ENCODE measurements at regions not wholly inside any gene's neighbourhood (a gene's known extent, or its start where the extent isn't known, plus 50 kb on each side); places are given as distances from the start of the nearest gene placed in this dataset.
"Not testable (repeated sequence)": the region's sequence is repeated elsewhere in the genome, so short reads cannot be mapped to it uniquely, and the experiment has no call there.

DNA sequence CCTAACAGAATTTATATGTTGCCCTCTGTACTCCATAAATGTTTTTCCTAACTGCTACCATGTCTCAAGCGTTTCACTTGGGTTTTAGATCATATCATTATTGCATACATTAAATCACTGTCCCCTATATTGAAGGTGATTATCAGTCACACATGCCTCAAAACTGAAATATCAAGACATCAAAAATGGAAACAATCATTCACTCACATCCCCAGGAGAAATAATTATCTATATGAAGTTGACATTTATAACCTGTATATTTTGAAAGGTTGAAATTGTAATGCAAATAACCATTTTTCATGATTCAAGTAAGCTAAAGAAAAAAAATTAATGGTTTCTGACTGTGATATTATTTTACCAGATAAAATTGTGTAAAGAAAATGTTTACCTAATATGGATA, 1695.0 kb downstream of the SLITRK1 start:
- no peak overlapping the region for H3K4me3 ChIP-seq
- H3K36me3 ChIP-seq: no peaks in the 10 kb centered on the region
- DNase-seq: no peak
- no peak overlapping the region for H3K27ac ChIP-seq
- no peaks in the 10 kb centered on the region for H3K27me3 ChIP-seq
- H3K4me1 ChIP-seq: no peaks in the 10 kb centered on the region
- H3K9me3 ChIP-seq (replicated peaks): no peaks in the 10 kb centered on the region

- Histone ChIP-seq H3K27me3 (no peaks in the 10 kb centered on the region), H3K4me1 (no peaks in the 10 kb centered on the region), H3K36me3 (no peaks in the 10 kb centered on the region), H3K27ac (no peak overlapping the region), H3K9me3 (replicated peaks) (no peaks in the 10 kb centered on the region), H3K4me3 (no peak overlapping the region)
- DNase-seq: no peak
Measured at GRCh38 chr13:82176751-82177150, 1705.5 kb downstream of the SLITRK1 start.

DNA sequence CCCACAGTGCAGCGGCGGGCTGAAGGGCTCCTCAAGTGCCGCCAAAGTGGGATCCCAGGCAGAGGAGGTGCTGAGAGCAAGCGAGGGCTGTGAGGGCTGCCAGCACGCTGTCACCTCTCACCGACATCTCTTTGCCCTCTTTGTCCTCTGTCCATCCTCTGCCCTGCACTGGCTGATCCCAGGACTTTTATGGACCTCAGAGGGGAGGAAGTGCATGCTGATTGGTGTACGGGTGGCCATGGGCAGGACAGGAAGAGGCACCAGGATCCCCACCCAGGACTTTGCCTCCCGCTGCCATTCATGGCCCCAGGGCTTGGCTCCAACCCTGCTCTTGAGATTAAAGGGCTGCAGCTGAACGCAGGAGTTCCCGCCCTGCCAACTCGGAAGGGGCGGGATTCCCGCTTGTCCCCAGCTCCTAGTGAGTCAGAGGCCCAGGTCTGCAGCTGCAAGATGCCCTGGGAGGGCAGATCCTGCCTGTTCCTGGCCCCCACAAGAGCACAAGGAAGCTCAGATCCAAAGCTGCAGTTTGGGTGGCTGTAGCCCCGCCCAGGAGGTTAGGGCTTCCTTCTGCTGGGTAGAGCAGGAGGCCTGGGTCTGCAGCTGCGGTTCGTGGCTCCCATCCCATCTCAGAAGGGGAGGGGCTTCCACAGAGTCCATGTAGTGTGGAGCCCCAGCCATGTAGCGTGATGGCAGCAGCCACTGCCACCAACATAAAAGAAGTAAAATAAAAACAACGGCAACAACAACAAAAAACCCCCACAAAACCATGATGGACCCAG, 1716.7 kb downstream of the SLITRK1 start:
- Histone ChIP-seq H3K9me3 (replicated peaks) (no peaks in the 10 kb centered on the region), H3K27ac (no peak overlapping the region), H3K36me3 (no peaks in the 10 kb centered on the region), H3K4me1 (no peaks in the 10 kb centered on the region), H3K27me3 (no peaks in the 10 kb centered on the region), H3K4me3 (no peak overlapping the region)
- peak; percentile 13 for DNase-seq

DNA sequence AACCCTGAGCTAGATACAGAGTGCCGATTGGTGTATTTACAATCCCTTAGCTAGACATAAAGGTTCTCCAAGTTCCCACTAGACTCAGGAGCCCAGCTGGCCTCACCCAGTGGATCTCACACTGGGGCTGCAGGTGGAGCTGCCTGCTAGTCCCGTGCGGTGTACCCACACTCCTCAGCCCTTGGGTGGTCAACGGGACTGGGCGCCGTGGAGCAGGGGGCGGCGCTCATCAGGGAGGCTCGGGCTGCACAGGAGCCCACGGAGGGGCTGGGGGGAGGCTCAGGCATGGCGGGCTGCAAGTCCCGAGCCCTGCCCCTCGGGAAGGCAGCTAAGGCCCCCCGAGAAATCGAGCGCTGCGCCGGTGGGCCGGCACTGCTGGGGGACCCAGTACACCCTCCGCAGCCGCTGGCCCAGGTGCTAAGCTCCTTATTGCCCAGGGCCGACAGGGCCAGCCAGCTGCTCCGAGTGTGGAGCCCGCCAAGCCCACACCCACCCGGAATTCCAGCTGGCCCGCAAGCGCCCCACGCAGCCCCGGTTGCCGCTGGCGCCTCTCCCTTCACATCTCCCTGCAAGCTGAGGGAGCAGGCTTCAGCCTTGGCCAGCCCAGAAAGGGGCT, 1717.4 kb downstream of the SLITRK1 start:
- not testable (repeated sequence) for H3K4me1 ChIP-seq; H3K9me3 ChIP-seq (replicated peaks); H3K4me3 ChIP-seq; DNase-seq; H3K36me3 ChIP-seq; H3K27ac ChIP-seq; H3K27me3 ChIP-seq

DNA sequence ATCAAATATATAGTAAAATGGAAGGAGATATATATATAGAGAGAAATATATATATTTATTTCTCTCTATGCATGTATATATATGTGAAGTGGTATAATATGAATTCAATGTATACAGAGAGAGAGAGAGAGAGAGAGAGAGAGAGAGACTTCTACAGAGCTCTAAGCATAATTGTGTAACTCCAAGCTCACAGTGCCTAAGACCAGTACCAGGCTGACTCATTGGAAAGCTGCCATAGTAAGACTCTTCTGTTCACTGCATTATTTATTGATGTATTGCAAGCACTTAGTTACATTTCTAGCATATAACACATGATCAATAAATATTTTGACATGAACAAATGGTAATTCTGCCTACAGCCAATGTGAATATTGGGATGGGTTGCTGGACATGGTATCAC, 1734.7 kb downstream of the SLITRK1 start:
- Histone ChIP-seq H3K4me1 (no peaks in the 10 kb centered on the region), H3K27me3 (no peaks in the 10 kb centered on the region), H3K27ac (no peak overlapping the region), H3K9me3 (replicated peaks) (no peaks in the 10 kb centered on the region), H3K4me3 (no peak overlapping the region), H3K36me3 (no peaks in the 10 kb centered on the region)
- DNase-seq: no peak

DNA sequence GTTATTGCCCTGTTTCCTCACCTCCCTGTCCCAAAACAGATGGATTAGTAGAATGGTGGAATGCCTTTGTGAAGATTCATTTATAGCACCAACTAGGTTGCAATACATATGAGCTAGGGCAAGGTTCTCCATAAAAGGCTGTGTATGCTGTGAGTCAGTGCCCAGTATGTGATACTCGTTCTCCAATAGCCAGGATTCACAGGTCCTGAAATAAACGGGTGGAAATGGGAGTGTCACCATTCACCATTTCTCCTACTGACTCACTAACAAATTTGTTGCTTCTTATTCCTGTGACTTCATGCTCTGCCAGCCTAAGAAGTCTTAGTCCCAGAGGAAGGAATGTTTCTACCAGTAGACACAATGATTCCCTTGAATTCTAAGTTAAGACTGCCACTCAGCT, 1745.4 kb downstream of the SLITRK1 start:
- H3K36me3 ChIP-seq: no peaks in the 10 kb centered on the region
- H3K27me3 ChIP-seq: no peaks in the 10 kb centered on the region
- H3K4me3 ChIP-seq: no peak overlapping the region
- no peaks in the 10 kb centered on the region; the same call in 1 of the 2 replicates for H3K9me3 ChIP-seq (replicated peaks)
- no peaks in the 10 kb centered on the region for H3K4me1 ChIP-seq
- DNase-seq: no peak
- no peak overlapping the region for H3K27ac ChIP-seq

GRCh38 chr13:82129281-82129680, 1753.0 kb downstream of the SLITRK1 start:
- Histone ChIP-seq H3K4me3 (no peak overlapping the region), H3K36me3 (no peaks in the 10 kb centered on the region), H3K27me3 (no peaks in the 10 kb centered on the region), H3K4me1 (no peaks in the 10 kb centered on the region), H3K9me3 (replicated peaks) (no peaks in the 10 kb centered on the region), H3K27ac (no peak overlapping the region)
- DNase-seq: no peak

- H3K4me1 ChIP-seq: no peaks in the 10 kb centered on the region
- no peak for DNase-seq
- no peak overlapping the region for H3K4me3 ChIP-seq
- no peaks in the 10 kb centered on the region for H3K9me3 ChIP-seq (replicated peaks)
- H3K27ac ChIP-seq: no peak overlapping the region
- H3K36me3 ChIP-seq: no peaks in the 10 kb centered on the region
- no peaks in the 10 kb centered on the region for H3K27me3 ChIP-seq
Measured at GRCh38 chr13:82118589-82118988, 1763.7 kb downstream of the SLITRK1 start.

DNA sequence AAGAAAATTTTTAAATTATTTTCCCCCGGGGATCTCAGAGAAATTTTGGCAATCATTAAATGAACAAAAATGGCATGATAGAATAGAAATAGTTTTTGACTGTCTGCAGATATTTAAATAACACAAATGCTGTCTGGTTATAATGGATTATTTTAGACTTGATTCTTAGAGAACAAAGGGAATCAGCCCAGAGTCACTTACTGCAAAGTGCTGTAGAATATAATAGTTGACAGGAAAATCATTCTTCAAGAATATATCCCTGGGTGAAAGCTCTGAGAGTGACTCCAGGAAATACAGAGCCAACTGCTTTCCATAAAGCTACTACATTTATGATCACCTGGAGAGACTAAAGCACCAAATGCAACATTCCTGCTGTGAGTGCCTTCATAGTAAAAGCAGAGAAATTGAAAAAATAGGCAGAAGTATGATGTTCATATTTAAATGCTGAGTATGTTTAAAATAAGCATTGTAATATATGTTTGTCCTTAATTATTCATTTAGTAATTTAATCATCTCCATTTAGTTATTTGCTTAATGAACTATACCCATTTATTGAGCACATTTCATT, 1765.8 kb downstream of the SLITRK1 start:
- Histone ChIP-seq H3K4me1 (no peaks in the 10 kb centered on the region), H3K9me3 (replicated peaks) (no peaks in the 10 kb centered on the region), H3K27ac (no peak overlapping the region), H3K36me3 (no peaks in the 10 kb centered on the region), H3K27me3 (no peaks in the 10 kb centered on the region), H3K4me3 (no peak overlapping the region)
- DNase-seq: no peak

DNA sequence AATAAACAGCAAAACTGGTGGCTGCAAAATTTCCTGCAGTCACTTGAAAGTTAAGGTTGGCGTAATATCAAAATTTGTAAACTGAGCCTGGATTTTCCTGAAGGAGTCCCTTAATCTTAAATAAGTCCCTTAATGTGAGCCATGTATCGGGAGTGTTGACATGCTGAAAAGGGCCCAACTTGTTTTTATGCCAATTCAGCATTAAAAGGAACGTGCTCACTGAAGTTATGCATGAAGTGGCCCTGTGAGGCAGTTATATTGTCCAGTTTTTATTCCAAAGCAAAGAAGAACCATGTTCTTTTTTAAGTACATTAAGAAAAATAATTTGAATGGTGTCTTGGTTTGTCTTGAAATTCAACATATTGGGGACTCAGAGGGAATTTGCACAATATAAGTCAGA, 1766.9 kb downstream of the SLITRK1 start:
- no peak for DNase-seq
- no peaks in the 10 kb centered on the region for H3K9me3 ChIP-seq (replicated peaks)
- H3K27me3 ChIP-seq: no peaks in the 10 kb centered on the region
- no peak overlapping the region for H3K4me3 ChIP-seq
- H3K27ac ChIP-seq: no peak overlapping the region
- no peaks in the 10 kb centered on the region for H3K4me1 ChIP-seq
- H3K36me3 ChIP-seq: no peaks in the 10 kb centered on the region

DNA sequence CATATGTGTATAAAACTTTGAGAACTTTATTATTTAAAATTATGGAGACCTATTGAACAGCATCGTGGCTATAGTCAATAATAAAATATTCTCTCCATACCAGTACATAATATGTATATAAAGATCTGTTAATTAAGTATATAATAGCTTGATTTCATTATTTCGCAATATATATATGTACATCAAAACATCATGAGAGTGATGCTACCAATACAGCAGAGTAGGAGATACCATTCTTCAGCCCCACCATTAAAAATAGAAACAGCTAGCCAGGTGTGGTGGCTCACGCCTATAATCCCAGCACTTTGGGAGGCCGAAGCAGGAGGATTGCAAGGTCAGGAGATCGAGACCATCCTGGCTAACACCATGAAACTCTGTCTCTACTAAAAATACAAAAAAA, 1755.3 kb upstream of the SPRY2 start:
- no peak overlapping the region for H3K27ac ChIP-seq
- H3K27me3 ChIP-seq: no peaks in the 10 kb centered on the region
- H3K9me3 ChIP-seq (replicated peaks): no peaks in the 10 kb centered on the region
- no peaks in the 10 kb centered on the region for H3K36me3 ChIP-seq
- no peaks in the 10 kb centered on the region for H3K4me1 ChIP-seq
- no peak overlapping the region for H3K4me3 ChIP-seq
- no peak for DNase-seq

DNA sequence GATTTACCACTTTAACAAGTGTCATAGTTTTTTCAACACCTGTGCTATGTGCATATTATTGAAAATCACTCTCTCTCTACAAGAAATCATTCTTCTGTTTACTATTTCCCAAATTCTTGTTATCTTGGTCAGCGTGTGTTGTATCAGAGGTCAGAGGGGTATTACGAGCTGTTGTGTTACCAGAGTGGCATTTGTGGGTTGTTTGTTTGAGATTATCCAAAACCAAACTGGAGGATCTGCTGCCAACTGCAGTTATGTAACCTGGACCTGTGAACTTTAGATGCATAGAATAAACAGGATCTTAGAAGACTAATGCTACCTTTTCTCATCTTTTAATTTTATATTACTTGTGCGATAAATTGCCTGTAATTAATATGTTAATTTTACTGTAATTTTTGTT, 1751.4 kb upstream of the SPRY2 start:
- no peak for DNase-seq
- Histone ChIP-seq H3K4me1 (no peaks in the 10 kb centered on the region), H3K4me3 (no peak overlapping the region), H3K27ac (no peak overlapping the region), H3K9me3 (replicated peaks) (no peaks in the 10 kb centered on the region), H3K27me3 (no peaks in the 10 kb centered on the region), H3K36me3 (no peaks in the 10 kb centered on the region)

- no peaks in the 10 kb centered on the region for H3K9me3 ChIP-seq (replicated peaks)
- H3K27me3 ChIP-seq: no peaks in the 10 kb centered on the region
- H3K36me3 ChIP-seq: no peaks in the 10 kb centered on the region
- H3K4me1 ChIP-seq: no peaks in the 10 kb centered on the region
- no peak overlapping the region for H3K27ac ChIP-seq
- no peak for DNase-seq
- H3K4me3 ChIP-seq: no peak overlapping the region
Measured at GRCh38 chr13:82088781-82089180, 1747.9 kb upstream of the SPRY2 start.

DNA sequence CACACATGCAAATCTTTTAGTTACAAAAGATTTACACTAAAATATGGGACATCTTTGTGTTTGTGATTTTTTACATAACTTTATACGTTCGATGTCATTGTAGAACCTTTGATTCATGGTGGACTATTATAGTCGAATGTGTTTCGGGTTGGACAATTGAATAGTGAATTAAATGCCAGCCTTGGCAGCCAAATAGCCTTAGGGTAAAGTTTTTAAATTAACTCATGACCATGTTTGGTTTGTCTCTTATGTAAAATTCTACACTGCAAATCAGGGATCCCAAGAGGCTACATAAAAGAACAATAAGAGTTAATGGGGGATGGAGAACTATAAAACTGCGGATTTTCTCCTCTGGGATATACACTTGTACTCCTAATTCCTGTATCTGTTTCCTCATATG, 1735.6 kb upstream of the SPRY2 start:
- Histone ChIP-seq H3K27me3 (no peaks in the 10 kb centered on the region), H3K36me3 (no peaks in the 10 kb centered on the region), H3K27ac (no peak overlapping the region), H3K4me3 (no peak overlapping the region), H3K4me1 (no peaks in the 10 kb centered on the region), H3K9me3 (replicated peaks) (no peaks in the 10 kb centered on the region)
- no peak for DNase-seq

DNA sequence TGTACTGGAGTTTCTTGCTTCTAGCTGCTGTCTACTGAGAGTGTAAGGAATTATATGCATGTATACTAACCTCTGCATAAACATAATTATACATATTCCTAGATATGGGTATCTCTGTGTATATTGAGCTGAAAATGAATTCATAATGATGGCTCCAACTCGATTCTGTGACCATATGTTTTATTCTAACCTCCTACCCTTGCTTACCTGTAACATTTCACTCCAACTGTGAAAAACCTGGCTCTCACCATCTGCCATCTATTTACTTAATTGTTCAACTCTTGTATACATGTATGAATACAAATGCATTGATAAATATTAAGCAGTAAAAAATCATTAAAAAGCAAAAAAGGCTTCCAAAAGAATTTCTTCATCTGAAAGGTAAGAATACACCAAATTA, 1729.5 kb upstream of the SPRY2 start:
- Histone ChIP-seq H3K9me3 (replicated peaks) (no peaks in the 10 kb centered on the region), H3K4me3 (no peak overlapping the region), H3K27me3 (no peaks in the 10 kb centered on the region), H3K27ac (no peak overlapping the region), H3K36me3 (no peaks in the 10 kb centered on the region), H3K4me1 (no peaks in the 10 kb centered on the region)
- DNase-seq: no peak

GRCh38 chr13:82062772-82063171, 1721.8 kb upstream of the SPRY2 start:
- no peaks in the 10 kb centered on the region for H3K27me3 ChIP-seq

More at GRCh38 chr13:82062772-82063171, 1721.8 kb upstream of the SPRY2 start:
- H3K36me3 ChIP-seq: no peaks in the 10 kb centered on the region
- H3K9me3 ChIP-seq (replicated peaks): no peaks in the 10 kb centered on the region; the same call in 1 of the 2 replicates
- no peak for DNase-seq
- no peak overlapping the region for H3K4me3 ChIP-seq
- H3K27ac ChIP-seq: no peak overlapping the region
- H3K4me1 ChIP-seq: no peaks in the 10 kb centered on the region
